Esophagus muscularis mucosa (tissue), 4 donors: ENCODE measurements at regions not wholly inside any gene's neighbourhood (a gene's known extent, or its start where the extent isn't known, plus 50 kb on each side); places are given as distances from the start of the nearest gene placed in this dataset.

Source experiments
- DNase-seq: peaks from one replicate; pipeline ENCODE4 v3.0.0-alpha.2; 2017; ENCODE audit errors: extremely low spot score
- H3K27ac ChIP-seq, 4 donors: fragments of 200-600 bp; sonication (generic); replicated peaks in 1 of 4; 1 replicate in 3 of 4; 2 replicates in 1 of 4; pipeline ENCODE4 v1.5.1; 2016 to 2019; ENCODE audit warnings: mild to moderate bottlenecking in 1 of 4
- H3K27me3 ChIP-seq, 4 donors: fragments of 200-600 bp; sonication (generic); one replicate each; pipeline versions ENCODE4 v1.5.1 to v1.6.0; 2016 to 2019
- H3K36me3 ChIP-seq, 4 donors: fragments of 200-600 bp; sonication (generic); one replicate each; pipeline ENCODE4 v1.5.1; 2016 to 2019
- H3K4me1 ChIP-seq, 4 donors: fragments of 200-600 bp; sonication (generic); one replicate each; pipeline ENCODE4 v1.5.1; 2016 to 2019
- H3K4me3 ChIP-seq, 4 donors: fragments of 200-600 bp; sonication (generic); 1 replicate in 2 of 4; 2 replicates in 2 of 4; pipeline ENCODE4 v1.5.1; 2016 to 2019; ENCODE audit warnings: mild to moderate bottlenecking in 4 of 4, moderate library complexity in 1 of 4
- H3K9me3 ChIP-seq, 4 donors: fragments of 200-600 bp; sonication (generic); 1 replicate in 3 of 4; 2 replicates in 1 of 4; pipeline ENCODE4 v1.5.1; 2016 to 2019
- EP300 ChIP-seq: sonication (generic); formaldehyde crosslinking; IDR thresholded peaks from one replicate; pipeline ENCODE4 v1.6.1; 2017; ENCODE audit warnings: antibody characterized with exemption
- POLR2A ChIP-seq: fragments of 450-650 bp; IDR thresholded peaks from one replicate; pipeline ENCODE4 v1.6.1; 2017; ENCODE audit warnings: antibody characterized with exemption, moderate library complexity, mild to moderate bottlenecking, low read depth
- POLR2AphosphoS5 ChIP-seq, 2 donors: sonication (generic); formaldehyde crosslinking; IDR thresholded peaks; one replicate each; pipeline ENCODE4 v1.6.1; 2017; ENCODE audit warnings: antibody characterized with exemption in 2 of 2
- WGBS: methylation state at CpG from one replicate; pipeline ENCODE4 v1.1.5; 2018; 5-methylcytosine and 5-hydroxymethylcytosine counted together
- intact Hi-C: fragments of 100-400 bp; cut with DNase I; formaldehyde crosslinking; loops from one replicate; pipeline ENCODE4 v1.15.1; 2023
- TF ChIP-seq, protein P1 (sequence below), 3 experiments: fragments of 200-600 bp in 2 of 3; fragments of 450-650 bp in 1 of 3; sonication (generic) in 2 of 3; IDR thresholded peaks; one replicate each; pipeline ENCODE4 v1.5.1; 2017 to 2019; ENCODE audit warnings: antibody characterized with exemption in 3 of 3, mild to moderate bottlenecking in 2 of 3, moderate library complexity in 1 of 3

DNA sequence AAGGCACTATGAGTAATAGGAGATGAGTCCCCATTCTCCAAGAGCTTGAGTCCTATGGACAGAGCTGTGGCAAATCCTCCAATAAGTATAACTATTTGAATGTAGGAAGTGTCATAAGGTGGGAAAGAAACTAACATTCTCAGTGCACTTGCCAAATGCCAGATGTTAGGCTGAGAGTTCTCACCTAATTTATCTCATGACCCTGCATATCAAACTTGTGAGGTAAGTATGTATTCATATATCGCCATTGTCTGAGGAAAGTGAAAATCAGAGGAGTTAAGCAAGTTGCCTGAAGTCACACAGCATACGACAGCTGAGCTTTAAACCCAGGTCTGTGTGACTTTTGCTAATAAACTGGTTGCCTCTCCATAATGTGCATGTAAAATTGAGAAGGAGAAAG, 169.5 kb downstream of the TTC32 start:
- TF ChIP-seq POLR2A, result no peak
- no peak for TF ChIP-seq POLR2AphosphoS5 (IDR thresholded peaks at IDR 0.05)
- TF ChIP-seq, protein P1, sequence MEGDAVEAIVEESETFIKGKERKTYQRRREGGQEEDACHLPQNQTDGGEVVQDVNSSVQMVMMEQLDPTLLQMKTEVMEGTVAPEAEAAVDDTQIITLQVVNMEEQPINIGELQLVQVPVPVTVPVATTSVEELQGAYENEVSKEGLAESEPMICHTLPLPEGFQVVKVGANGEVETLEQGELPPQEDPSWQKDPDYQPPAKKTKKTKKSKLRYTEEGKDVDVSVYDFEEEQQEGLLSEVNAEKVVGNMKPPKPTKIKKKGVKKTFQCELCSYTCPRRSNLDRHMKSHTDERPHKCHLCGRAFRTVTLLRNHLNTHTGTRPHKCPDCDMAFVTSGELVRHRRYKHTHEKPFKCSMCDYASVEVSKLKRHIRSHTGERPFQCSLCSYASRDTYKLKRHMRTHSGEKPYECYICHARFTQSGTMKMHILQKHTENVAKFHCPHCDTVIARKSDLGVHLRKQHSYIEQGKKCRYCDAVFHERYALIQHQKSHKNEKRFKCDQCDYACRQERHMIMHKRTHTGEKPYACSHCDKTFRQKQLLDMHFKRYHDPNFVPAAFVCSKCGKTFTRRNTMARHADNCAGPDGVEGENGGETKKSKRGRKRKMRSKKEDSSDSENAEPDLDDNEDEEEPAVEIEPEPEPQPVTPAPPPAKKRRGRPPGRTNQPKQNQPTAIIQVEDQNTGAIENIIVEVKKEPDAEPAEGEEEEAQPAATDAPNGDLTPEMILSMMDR (IDR thresholded peaks at IDR 0.05), result no peak
- TF ChIP-seq EP300, result no peak
- Histone ChIP-seq H3K4me3 (no peak overlapping the region), H3K27me3 (no peaks in the 10 kb centered on the region), H3K27ac (no peak overlapping the region), H3K36me3 (no peaks in the 10 kb centered on the region), H3K9me3 (no peaks in the 10 kb centered on the region), H3K4me1 (peaks cover 0 to 39% (median 26%) of the 10 kb centered on the region in 4 donors)
- 84% methylated on average over 2 of the region's 2 CpGs for WGBS
- no peak for DNase-seq
- intact Hi-C loops, result no loop called here

DNA sequence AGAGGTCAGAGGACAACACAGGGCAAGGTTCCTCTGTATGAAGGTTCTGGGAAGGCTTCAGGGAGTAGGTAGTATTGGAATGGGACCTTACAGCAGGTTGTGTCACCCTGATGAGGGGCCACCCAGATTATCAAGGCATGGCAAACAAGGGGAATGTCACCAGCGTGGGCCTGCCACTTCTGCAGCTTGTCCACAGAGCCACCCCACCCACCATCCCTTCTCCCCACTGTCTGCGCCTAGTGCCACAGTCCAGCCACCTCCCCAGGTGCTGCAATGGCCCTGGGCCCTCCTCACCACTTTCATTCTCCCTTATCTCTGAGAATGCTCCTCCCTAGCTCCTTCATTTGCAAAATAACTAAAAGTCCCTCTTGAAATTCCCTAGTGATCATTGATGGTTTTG, 170.3 kb downstream of the TTC32 start:
- H3K27ac ChIP-seq, result no peak overlapping the region
- no peaks in the 10 kb centered on the region for H3K9me3 ChIP-seq
- peaks cover 0 to 39% (median 25%) of the 10 kb centered on the region in 4 donors for H3K4me1 ChIP-seq
- 81% methylated on average over 2 of the region's 2 CpGs for WGBS
- intact Hi-C loops, result no loop called here
- no peaks in the 10 kb centered on the region for H3K27me3 ChIP-seq
- no peak for TF ChIP-seq POLR2AphosphoS5 (IDR thresholded peaks at IDR 0.05)
- DNase-seq, result no peak
- H3K4me3 ChIP-seq, result no peak overlapping the region
- no peaks in the 10 kb centered on the region for H3K36me3 ChIP-seq

DNA sequence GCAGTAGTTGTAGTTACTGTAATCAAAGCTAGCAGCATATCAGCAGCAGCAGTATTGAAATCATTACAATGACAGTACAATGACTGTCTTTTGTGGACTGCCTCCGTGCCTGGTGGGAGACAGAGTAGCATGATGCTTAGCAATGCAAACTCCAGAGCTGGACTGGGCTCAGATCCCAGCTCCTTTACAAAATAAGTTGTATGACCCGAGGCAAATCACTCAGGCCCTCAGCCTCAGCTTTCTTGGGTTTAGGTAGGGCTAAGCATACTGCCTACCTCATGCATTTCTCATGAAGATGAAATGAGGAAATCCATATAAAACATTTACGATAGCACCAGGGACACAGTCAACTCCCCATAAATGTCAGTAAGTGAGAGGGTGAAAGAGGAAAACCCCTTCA, 170.7 kb downstream of the TTC32 start:
- WGBS, result 90% methylated on average over 2 of the region's 3 CpGs
- intact Hi-C loops, result no loop called here
- no peak overlapping the region for H3K4me3 ChIP-seq
- TF ChIP-seq POLR2AphosphoS5 (IDR thresholded peaks at IDR 0.05), result no peak
- TF ChIP-seq POLR2A, result no peak
- TF ChIP-seq, protein P1 (IDR thresholded peaks at IDR 0.05), result no peak
- TF ChIP-seq EP300, result no peak
- no peaks in the 10 kb centered on the region for H3K27me3 ChIP-seq
- DNase-seq, result no peak
- peaks cover 0 to 39% (median 21%) of the 10 kb centered on the region in 4 donors for H3K4me1 ChIP-seq
- no peaks in the 10 kb centered on the region for H3K9me3 ChIP-seq
- H3K36me3 ChIP-seq, result no peaks in the 10 kb centered on the region
- H3K27ac ChIP-seq, result no peak overlapping the region

DNA sequence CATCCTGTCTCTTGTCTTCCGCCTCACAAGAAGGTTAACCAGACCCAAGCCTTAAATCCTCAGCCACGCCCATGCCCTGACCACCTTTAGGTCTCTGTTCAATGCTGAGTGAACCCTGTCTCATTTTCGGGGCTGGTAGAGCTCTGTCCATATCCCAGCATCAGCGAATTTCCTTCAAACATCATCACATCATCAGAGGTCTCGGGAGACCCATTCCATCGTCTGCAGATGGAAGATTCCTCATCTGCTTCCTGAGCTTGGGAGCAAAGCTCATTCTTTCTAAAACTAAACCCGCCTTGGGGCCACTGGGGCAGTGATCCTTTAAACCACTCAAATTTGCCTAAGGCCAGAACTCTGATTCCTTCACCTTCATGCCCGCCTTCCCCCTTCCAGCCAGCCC, 173.7 kb downstream of the TTC32 start:
- WGBS, result 89% methylated on average over 6 of the region's 8 CpGs
- Histone ChIP-seq H3K27ac (no peak overlapping the region), H3K9me3 (no peaks in the 10 kb centered on the region), H3K4me1 (peaks cover 0 to 26% (median 9%) of the 10 kb centered on the region in 4 donors), H3K4me3 (no peak overlapping the region), H3K27me3 (no peaks in the 10 kb centered on the region), H3K36me3 (no peaks in the 10 kb centered on the region)
- DNase-seq, result no peak
- intact Hi-C loops, result no loop called here
- TF ChIP-seq, protein P1 (IDR thresholded peaks at IDR 0.05), result no peak
- TF ChIP-seq EP300 (no peak), POLR2A (no peak), POLR2AphosphoS5 (IDR thresholded peaks at IDR 0.05) (no peak)

DNA sequence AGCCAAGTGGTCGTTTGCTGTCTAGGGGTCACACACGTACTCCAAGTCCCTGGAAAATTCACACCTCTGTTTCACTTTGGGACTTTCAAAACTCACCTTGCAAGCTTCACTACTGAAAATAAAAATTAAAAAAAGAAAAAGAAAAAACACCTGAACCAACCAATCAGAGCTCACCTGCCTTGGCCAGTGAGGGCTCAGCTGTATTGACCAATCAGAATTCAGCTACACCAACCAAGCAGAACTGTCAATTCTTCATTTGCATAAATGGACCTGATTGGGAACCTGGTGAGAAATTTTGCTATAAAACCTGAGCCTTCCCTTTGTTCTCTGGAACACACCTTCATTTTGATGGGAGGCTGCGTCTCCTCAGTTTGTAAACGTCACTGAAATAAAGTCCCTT, 176.4 kb downstream of the TTC32 start:
- H3K4me1 ChIP-seq, result peaks cover 0 to 17% (median 12%) of the 10 kb centered on the region in 4 donors
- no peaks in the 10 kb centered on the region for H3K27me3 ChIP-seq
- no peak for TF ChIP-seq POLR2AphosphoS5 (IDR thresholded peaks at IDR 0.05)
- no peak for TF ChIP-seq EP300
- no peak for TF ChIP-seq POLR2A
- TF ChIP-seq, protein P1 (IDR thresholded peaks at IDR 0.05), result no peak
- intact Hi-C loops, result no loop called here
- DNase-seq, result no peak
- WGBS, result 86% methylated on average over 4 of the region's 4 CpGs
- H3K27ac ChIP-seq, result no peak overlapping the region
- H3K4me3 ChIP-seq, result no peak overlapping the region
- H3K9me3 ChIP-seq, result no peaks in the 10 kb centered on the region
- H3K36me3 ChIP-seq, result no peaks in the 10 kb centered on the region
